Suprapubic skin (tissue), 4 donors: ENCODE measurements at regions not wholly inside any gene's neighbourhood (a gene's known extent, or its start where the extent isn't known, plus 50 kb on each side); places are given as distances from the start of the nearest gene placed in this dataset.

Experiments
- POLR2A ChIP-seq, 2 donors: fragments of 450-650 bp; IDR thresholded peaks; one replicate each; pipeline ENCODE4 v1.6.1; 2017; ENCODE audit warnings: antibody characterized with exemption in 2 of 2, mild to moderate bottlenecking in 2 of 2, moderate library complexity in 2 of 2
- POLR2AphosphoS5 ChIP-seq, 3 donors: sonication (generic); formaldehyde crosslinking; IDR thresholded peaks; one replicate each; pipeline ENCODE4 v1.6.1; 2017; ENCODE audit warnings: antibody characterized with exemption in 3 of 3
- TF ChIP-seq, protein P1 (sequence below), 2 donors: fragments of 200-600 bp in 1 of 2; fragments of 450-650 bp in 1 of 2; sonication (generic) in 1 of 2; IDR thresholded peaks; one replicate each; pipeline ENCODE4 v1.5.1; 2016 to 2019; ENCODE audit warnings: antibody characterized with exemption in 2 of 2, mild to moderate bottlenecking in 1 of 2, moderate library complexity in 1 of 2

DNA sequence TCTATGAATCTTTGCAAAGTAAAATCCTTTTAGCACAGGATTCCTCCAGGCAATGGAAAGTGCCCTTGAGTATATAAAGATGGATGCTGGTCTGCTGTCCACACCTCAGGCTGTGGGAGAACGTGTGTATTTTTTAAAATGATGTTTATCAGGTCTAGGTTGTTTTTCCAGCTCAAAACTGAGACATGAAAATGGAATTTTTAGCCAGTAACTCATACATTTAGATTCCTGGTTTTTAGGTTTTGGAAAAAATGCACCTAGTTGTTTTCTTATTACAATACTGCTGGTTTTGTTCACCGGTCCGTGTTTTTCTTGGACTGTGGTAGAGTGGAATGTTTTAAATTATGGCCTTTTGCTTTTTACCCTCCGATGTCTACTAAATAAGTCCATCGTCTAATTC lies 554.7 kb downstream of the SOX6 start:
- TF ChIP-seq POLR2A (IDR thresholded peaks at IDR 0.05) = no peak
- TF ChIP-seq, protein P1, sequence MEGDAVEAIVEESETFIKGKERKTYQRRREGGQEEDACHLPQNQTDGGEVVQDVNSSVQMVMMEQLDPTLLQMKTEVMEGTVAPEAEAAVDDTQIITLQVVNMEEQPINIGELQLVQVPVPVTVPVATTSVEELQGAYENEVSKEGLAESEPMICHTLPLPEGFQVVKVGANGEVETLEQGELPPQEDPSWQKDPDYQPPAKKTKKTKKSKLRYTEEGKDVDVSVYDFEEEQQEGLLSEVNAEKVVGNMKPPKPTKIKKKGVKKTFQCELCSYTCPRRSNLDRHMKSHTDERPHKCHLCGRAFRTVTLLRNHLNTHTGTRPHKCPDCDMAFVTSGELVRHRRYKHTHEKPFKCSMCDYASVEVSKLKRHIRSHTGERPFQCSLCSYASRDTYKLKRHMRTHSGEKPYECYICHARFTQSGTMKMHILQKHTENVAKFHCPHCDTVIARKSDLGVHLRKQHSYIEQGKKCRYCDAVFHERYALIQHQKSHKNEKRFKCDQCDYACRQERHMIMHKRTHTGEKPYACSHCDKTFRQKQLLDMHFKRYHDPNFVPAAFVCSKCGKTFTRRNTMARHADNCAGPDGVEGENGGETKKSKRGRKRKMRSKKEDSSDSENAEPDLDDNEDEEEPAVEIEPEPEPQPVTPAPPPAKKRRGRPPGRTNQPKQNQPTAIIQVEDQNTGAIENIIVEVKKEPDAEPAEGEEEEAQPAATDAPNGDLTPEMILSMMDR (IDR thresholded peaks at IDR 0.05) = no peak
- TF ChIP-seq POLR2AphosphoS5 (IDR thresholded peaks at IDR 0.05) = no peak
